WERI-Rb-1 (cell line): ENCODE measurements at regions not wholly inside any gene's neighbourhood (a gene's known extent, or its start where the extent isn't known, plus 50 kb on each side); places are given as distances from the start of the nearest gene placed in this dataset.

ENCODE experiments used
- DNase-seq: peaks from one replicate; pipeline ENCODE4 v3.0.0-alpha.2; 2020
- H3K27ac ChIP-seq: fragments of 250-450 bp; sonication (Bioruptor Pico); 2 replicates; pipeline ENCODE4 v1.5.1; 2020; ENCODE audit warnings: mild to moderate bottlenecking, moderate library complexity
- H3K27me3 ChIP-seq: fragments of 250-450 bp; sonication (Bioruptor Pico); 2 replicates; pipeline ENCODE4 v1.5.1; 2021; ENCODE audit warnings: mild to moderate bottlenecking, low read depth, moderate library complexity; ENCODE audit not compliant: insufficient read depth, severe bottlenecking
- H3K36me3 ChIP-seq: fragments of 250-450 bp; sonication (Bioruptor Pico); 2 replicates; pipeline ENCODE4 v1.5.1; 2020; ENCODE audit warnings: mild to moderate bottlenecking, moderate library complexity
- H3K4me3 ChIP-seq: 2 replicates; pipeline ENCODE4 v1.5.1; 2011; ENCODE audit warnings: low read depth, mild to moderate bottlenecking, control low read depth, low read length
- H3K9me3 ChIP-seq: fragments of 250-450 bp; sonication (Bioruptor Pico); 2 replicates; pipeline ENCODE4 v1.5.1; 2021; ENCODE audit warnings: mild to moderate bottlenecking, moderate library complexity; ENCODE audit not compliant: severe bottlenecking
- TF ChIP-seq, protein P1 (sequence below): IDR thresholded peaks from 2 replicates; pipeline ENCODE4 v1.5.1; 2011; ENCODE audit warnings: low read depth, mild to moderate bottlenecking, control low read depth, inconsistent platforms, low read length

DNA sequence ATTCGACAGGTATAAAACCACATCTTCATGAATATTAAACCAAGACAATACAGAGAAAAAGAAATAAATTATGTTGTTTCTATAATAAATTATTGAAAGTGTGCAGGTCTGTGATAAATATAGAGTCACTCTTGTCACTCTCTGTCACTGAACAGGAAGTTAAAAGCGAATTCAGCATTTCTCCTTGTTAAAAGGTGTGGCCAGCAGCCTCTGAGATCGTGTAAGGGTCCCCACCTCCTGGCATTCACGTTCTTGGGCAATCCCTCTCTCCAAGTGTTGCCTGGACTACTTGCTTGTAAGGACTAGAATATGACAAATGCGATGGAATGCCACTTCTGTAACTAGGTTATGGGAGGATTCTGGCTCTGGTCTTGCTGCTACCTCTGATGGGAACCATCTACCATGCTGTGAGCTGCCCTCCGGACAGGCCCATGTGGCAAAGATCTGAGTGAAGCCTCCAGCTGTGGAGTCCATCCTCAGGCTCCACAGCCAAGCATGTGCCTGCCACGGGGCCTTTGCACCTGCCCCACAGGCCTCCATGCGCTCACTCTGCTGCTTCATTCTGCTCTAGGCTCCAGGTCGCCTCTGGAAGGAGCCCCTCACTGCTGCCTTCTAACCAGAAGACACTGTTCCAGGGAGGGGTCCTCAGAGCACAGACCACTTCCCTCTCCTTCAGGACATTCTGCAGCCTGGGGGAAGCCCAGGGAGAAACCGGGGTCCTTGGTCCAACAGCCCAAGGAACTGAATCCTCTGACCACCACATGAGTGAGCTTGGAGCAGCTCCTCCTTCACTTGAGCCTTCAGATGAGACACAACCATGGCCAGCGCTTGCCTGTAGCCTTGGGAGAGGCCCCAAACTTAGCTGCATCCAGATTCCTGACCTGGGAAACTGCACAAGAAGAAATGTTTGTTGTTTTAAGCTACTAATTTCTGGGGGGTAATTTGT is 202.9 kb upstream of the HDAC4 start:
- no peak for DNase-seq
- Histone ChIP-seq H3K36me3 (no peaks in the 10 kb centered on the region), H3K27me3 (peaks cover 97% of the 10 kb centered on the region), H3K27ac (no peak overlapping the region), H3K9me3 (peaks cover 3% of the 10 kb centered on the region), H3K4me3 (no peak overlapping the region)
- TF ChIP-seq, protein P1, sequence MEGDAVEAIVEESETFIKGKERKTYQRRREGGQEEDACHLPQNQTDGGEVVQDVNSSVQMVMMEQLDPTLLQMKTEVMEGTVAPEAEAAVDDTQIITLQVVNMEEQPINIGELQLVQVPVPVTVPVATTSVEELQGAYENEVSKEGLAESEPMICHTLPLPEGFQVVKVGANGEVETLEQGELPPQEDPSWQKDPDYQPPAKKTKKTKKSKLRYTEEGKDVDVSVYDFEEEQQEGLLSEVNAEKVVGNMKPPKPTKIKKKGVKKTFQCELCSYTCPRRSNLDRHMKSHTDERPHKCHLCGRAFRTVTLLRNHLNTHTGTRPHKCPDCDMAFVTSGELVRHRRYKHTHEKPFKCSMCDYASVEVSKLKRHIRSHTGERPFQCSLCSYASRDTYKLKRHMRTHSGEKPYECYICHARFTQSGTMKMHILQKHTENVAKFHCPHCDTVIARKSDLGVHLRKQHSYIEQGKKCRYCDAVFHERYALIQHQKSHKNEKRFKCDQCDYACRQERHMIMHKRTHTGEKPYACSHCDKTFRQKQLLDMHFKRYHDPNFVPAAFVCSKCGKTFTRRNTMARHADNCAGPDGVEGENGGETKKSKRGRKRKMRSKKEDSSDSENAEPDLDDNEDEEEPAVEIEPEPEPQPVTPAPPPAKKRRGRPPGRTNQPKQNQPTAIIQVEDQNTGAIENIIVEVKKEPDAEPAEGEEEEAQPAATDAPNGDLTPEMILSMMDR = no peak

DNA sequence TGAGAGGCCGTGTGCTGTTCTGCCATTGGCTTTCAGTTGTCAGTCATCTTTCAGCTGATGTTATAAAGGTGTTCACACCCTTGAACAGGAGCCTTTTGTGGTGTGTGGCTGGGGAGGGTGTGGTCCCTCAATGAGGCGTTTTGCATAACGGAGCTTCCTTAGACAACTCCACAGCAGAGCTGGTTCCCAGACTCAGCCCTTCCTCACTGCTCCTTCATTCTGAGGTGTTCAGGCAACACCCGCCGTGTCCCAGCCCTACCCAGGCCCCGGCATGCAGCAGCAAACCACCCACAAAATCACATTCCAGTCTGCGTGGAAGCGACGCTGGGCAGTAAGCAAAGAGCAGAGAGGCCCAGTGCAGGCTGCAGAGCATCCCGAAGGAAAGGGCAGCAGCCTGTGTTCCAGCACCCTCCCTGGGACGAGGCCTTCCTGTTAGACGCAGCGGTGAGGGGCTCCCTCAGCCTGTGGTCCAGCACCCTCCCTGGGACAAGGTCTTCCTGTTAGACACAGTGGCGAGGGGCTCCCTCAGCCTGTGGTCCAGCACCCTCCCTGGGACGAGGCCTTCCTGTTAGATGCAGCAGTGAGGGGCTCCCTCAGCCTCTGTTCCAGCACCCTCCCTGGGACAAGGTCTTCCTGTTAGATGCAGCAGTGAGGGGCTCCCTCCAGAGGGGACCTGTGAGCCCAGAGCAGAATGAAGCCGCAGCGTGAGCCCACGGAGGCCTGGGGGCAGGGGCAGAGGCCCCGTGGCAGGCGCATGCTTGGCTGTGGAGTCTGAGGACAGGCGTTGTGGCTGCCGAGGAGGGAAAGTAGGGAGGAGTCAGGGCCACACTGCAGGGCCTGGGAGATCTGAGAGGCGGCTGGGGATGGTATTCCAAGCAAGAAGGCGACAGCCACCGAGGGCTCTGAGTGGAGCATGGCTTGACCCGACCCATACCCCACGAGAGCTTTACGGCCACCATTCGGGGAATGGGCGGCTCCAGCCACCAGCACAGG is 201.8 kb upstream of the HDAC4 start:
- no peaks in the 10 kb centered on the region for H3K36me3 ChIP-seq
- TF ChIP-seq, protein P1 = no peak
- peaks cover 97% of the 10 kb centered on the region for H3K27me3 ChIP-seq
- no peak for DNase-seq
- no peak overlapping the region for H3K4me3 ChIP-seq
- no peak overlapping the region for H3K27ac ChIP-seq
- H3K9me3 ChIP-seq = peaks cover 3% of the 10 kb centered on the region

DNA sequence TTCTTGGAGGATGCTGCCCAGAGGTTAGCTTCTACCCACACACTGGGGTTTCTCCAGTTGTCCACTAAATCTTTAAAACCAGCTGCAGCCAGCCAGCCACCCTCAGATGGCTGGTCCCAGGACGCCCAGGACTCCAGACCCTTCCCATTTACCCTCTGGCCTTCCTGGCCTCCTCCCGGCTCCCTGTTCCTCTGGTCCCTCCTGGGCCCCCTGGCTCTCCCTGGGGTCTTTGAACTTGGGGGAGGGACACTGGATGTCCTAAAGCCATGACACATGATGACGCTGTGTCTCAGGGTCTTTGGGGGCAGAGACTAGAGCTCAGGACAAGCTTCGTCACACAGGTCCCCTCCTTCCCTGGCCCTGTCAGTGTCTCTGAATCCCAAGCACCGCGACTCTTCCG is 201.1 kb upstream of the HDAC4 start:
- DNase-seq = no peak
- no peak overlapping the region for H3K4me3 ChIP-seq
- H3K27ac ChIP-seq = no peak overlapping the region
- peaks cover 3% of the 10 kb centered on the region for H3K9me3 ChIP-seq
- H3K27me3 ChIP-seq = peaks cover 97% of the 10 kb centered on the region
- TF ChIP-seq, protein P1 = no peak
- H3K36me3 ChIP-seq = no peaks in the 10 kb centered on the region

DNA sequence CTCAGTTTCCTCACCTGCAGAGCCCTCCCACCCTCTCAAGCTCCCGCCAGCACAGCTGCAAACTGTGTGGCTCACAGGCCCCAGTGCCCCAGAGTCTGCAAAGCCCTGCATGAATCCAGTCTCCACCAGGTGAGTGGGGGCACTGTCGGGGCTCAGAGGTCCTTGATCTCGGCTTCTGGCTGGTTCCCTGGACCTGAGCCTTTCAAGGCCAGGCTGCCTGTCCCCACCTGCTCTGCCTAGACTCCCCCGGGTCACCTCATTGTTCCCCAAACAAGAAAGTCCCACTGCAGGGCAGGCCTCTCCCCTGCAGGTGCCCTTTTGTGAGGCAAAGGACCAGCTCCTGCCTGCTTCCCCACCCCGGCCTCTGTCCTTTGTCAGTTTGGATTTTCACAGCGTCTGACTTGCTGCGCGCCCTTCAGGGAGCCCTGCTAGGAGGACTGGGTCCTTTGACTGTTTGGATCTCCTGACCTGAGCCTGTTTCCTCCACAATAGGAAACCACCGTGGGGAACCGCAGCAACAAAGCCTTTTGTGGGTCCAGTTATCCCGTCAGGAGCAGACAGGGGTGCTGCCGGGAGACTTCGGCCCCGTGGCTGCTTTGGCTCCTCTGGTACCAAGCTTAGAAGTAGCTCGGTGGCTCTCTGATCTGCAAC is 200.5 kb upstream of the HDAC4 start:
- peaks cover 3% of the 10 kb centered on the region for H3K9me3 ChIP-seq
- no peak overlapping the region for H3K4me3 ChIP-seq
- no peak overlapping the region for H3K27ac ChIP-seq
- H3K27me3 ChIP-seq = peaks cover 97% of the 10 kb centered on the region
- DNase-seq = no peak
- TF ChIP-seq, protein P1 = no peak
- H3K36me3 ChIP-seq = no peaks in the 10 kb centered on the region

DNA sequence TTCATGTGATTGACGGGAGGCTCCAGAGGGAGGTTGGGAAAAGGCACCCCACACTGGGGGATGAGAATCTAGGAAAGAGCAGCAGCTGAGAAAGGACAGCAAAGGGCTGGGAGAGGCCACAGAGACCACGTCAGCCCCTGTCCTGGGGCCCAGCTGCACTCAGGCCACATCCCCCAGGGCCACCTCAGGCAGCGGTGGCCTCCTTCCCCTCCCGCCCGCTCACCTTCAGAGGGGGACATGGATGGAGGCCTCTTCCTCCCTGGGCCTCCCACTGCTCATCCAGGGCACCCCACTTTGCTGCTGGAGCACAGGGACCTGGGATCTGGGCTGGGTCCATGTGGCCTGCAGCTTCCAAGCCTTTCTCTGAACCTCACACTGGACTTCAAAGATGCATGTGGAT is 199.8 kb upstream of the HDAC4 start:
- no peaks in the 10 kb centered on the region for H3K36me3 ChIP-seq
- no peak overlapping the region for H3K4me3 ChIP-seq
- TF ChIP-seq, protein P1 = no peak
- DNase-seq = no peak
- H3K27me3 ChIP-seq = peaks cover 97% of the 10 kb centered on the region
- peaks cover 3% of the 10 kb centered on the region for H3K9me3 ChIP-seq
- H3K27ac ChIP-seq = no peak overlapping the region
